ENCODE measurements at regions not wholly inside any gene's neighbourhood (a gene's known extent, or its start where the extent isn't known, plus 50 kb on each side); places are given as distances from the start of the nearest gene placed in this dataset.
"Not testable (repeated sequence)": the region's sequence is repeated elsewhere in the genome, so short reads cannot be mapped to it uniquely, and the experiment has no call there.

- no peak for DNase-seq (ENCODE audit: low read depth, low spot score)
- no peaks in the 10 kb centered on the region for H3K4me1 Mint-ChIP-seq
- no peak overlapping the region for H3K4me3 Mint-ChIP-seq
- no peaks in the 10 kb centered on the region for H3K27me3 Mint-ChIP-seq (ENCODE audit: low read depth)
- peaks cover 3% of the 10 kb centered on the region for H3K9me3 Mint-ChIP-seq
- no peak overlapping the region for H3K27ac Mint-ChIP-seq (ENCODE audit: unreplicated experiment)
- no peak for TF ChIP-seq CTCF (conservative IDR thresholded peaks at IDR 0.05)
- no peaks in the 10 kb centered on the region for H3K36me3 Mint-ChIP-seq (ENCODE audit: low read depth)
Observed at GRCh38 chr4:58871509-58871908, 1761.3 kb upstream of the IGFBP7 start.

- no peak overlapping the region for H3K4me3 Mint-ChIP-seq
- H3K36me3 Mint-ChIP-seq (ENCODE audit: low read depth): no peaks in the 10 kb centered on the region
- no peak overlapping the region for H3K27ac Mint-ChIP-seq (ENCODE audit: unreplicated experiment)
- DNase-seq (ENCODE audit: low read depth, low spot score): no peak
- no peaks in the 10 kb centered on the region for H3K9me3 Mint-ChIP-seq
- no peaks in the 10 kb centered on the region for H3K27me3 Mint-ChIP-seq (ENCODE audit: low read depth)
- H3K4me1 Mint-ChIP-seq: no peaks in the 10 kb centered on the region
- no peak for TF ChIP-seq CTCF (conservative IDR thresholded peaks at IDR 0.05)
Observed at GRCh38 chr4:58849026-58849425, 1738.8 kb upstream of the IGFBP7 start.

- no peak overlapping the region for H3K27ac Mint-ChIP-seq (ENCODE audit: unreplicated experiment)
- no peak overlapping the region for H3K4me3 Mint-ChIP-seq
- H3K36me3 Mint-ChIP-seq (ENCODE audit: low read depth): no peaks in the 10 kb centered on the region
- H3K4me1 Mint-ChIP-seq: no peaks in the 10 kb centered on the region
- no peak for DNase-seq (ENCODE audit: low read depth, low spot score)
- no peaks in the 10 kb centered on the region for H3K27me3 Mint-ChIP-seq (ENCODE audit: low read depth)
- no peak for TF ChIP-seq CTCF (conservative IDR thresholded peaks at IDR 0.05)
- H3K9me3 Mint-ChIP-seq: peaks cover 9% of the 10 kb centered on the region
Observed at GRCh38 chr4:58843455-58843854, 1733.3 kb upstream of the IGFBP7 start.

GRCh38 chr4:58833126-58833525 lies 1722.9 kb upstream of the IGFBP7 start:
- Mint-ChIP-seq H3K4me1 (no peaks in the 10 kb centered on the region), H3K4me3 (no peak overlapping the region), H3K36me3 (ENCODE audit: low read depth) (no peaks in the 10 kb centered on the region), H3K27ac (ENCODE audit: unreplicated experiment) (no peak overlapping the region), H3K9me3 (no peaks in the 10 kb centered on the region), H3K27me3 (ENCODE audit: low read depth) (no peaks in the 10 kb centered on the region)
- DNase-seq (ENCODE audit: low read depth, low spot score): no peak
- TF ChIP-seq CTCF (conservative IDR thresholded peaks at IDR 0.05): no peak

GRCh38 chr4:58825278-58825677 lies 1715.1 kb upstream of the IGFBP7 start:
- no peak for DNase-seq (ENCODE audit: low read depth, low spot score)
- TF ChIP-seq CTCF (conservative IDR thresholded peaks at IDR 0.05): no peak
- Mint-ChIP-seq H3K4me3 (no peak overlapping the region), H3K4me1 (no peaks in the 10 kb centered on the region), H3K27me3 (ENCODE audit: low read depth) (no peaks in the 10 kb centered on the region), H3K36me3 (ENCODE audit: low read depth) (no peaks in the 10 kb centered on the region), H3K27ac (ENCODE audit: unreplicated experiment) (no peak overlapping the region), H3K9me3 (peaks cover 2% of the 10 kb centered on the region)

GRCh38 chr4:58818560-58818959 lies 1708.4 kb upstream of the IGFBP7 start:
- not testable (repeated sequence) for H3K9me3 Mint-ChIP-seq; H3K36me3 Mint-ChIP-seq (ENCODE audit: low read depth); H3K4me3 Mint-ChIP-seq; H3K27ac Mint-ChIP-seq (ENCODE audit: unreplicated experiment); DNase-seq (ENCODE audit: low read depth, low spot score); H3K27me3 Mint-ChIP-seq (ENCODE audit: low read depth); H3K4me1 Mint-ChIP-seq

Data from neural crest cell (in vitro differentiated cells).